ENCODE measurements at regions not wholly inside any gene's neighbourhood (a gene's known extent, or its start where the extent isn't known, plus 50 kb on each side); places are given as distances from the start of the nearest gene placed in this dataset.

DNA sequence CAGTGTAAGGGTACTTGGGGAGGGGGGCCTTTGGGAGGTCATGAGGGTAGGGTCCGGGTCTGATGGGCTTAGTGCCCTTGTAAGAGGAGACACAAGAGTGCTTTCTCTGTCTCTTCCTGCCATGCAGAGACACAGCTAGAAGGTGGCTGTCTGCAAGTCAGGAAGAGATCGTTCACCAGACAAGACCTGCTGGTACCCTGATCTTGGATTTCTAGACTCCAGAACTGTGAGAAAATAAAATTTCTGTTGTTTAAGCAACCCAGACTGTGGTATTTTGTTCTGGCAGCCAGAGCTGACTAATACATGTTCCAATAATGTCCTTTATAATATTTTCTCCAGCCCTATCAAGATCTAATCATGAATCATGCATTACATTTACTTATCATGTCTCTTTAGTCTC, 130.0 kb upstream of the VEPH1 start:
- ATAC-seq = no peak
- TF ChIP-seq SNAI2 (CRISPR knock-in tag; IDR thresholded peaks at IDR 0.05) = no peak
- TF ChIP-seq ISL1 (CRISPR knock-in tag; IDR thresholded peaks at IDR 0.05) = no peak
- TF ChIP-seq, protein P1, sequence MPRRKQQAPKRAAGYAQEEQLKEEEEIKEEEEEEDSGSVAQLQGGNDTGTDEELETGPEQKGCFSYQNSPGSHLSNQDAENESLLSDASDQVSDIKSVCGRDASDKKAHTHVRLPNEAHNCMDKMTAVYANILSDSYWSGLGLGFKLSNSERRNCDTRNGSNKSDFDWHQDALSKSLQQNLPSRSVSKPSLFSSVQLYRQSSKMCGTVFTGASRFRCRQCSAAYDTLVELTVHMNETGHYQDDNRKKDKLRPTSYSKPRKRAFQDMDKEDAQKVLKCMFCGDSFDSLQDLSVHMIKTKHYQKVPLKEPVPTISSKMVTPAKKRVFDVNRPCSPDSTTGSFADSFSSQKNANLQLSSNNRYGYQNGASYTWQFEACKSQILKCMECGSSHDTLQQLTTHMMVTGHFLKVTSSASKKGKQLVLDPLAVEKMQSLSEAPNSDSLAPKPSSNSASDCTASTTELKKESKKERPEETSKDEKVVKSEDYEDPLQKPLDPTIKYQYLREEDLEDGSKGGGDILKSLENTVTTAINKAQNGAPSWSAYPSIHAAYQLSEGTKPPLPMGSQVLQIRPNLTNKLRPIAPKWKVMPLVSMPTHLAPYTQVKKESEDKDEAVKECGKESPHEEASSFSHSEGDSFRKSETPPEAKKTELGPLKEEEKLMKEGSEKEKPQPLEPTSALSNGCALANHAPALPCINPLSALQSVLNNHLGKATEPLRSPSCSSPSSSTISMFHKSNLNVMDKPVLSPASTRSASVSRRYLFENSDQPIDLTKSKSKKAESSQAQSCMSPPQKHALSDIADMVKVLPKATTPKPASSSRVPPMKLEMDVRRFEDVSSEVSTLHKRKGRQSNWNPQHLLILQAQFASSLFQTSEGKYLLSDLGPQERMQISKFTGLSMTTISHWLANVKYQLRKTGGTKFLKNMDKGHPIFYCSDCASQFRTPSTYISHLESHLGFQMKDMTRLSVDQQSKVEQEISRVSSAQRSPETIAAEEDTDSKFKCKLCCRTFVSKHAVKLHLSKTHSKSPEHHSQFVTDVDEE (CRISPR knock-in tag; IDR thresholded peaks at IDR 0.05) = no peak
- no peak for TF ChIP-seq ZFP30 (CRISPR knock-in tag; IDR thresholded peaks at IDR 0.05)
- TF ChIP-seq, protein P2, sequence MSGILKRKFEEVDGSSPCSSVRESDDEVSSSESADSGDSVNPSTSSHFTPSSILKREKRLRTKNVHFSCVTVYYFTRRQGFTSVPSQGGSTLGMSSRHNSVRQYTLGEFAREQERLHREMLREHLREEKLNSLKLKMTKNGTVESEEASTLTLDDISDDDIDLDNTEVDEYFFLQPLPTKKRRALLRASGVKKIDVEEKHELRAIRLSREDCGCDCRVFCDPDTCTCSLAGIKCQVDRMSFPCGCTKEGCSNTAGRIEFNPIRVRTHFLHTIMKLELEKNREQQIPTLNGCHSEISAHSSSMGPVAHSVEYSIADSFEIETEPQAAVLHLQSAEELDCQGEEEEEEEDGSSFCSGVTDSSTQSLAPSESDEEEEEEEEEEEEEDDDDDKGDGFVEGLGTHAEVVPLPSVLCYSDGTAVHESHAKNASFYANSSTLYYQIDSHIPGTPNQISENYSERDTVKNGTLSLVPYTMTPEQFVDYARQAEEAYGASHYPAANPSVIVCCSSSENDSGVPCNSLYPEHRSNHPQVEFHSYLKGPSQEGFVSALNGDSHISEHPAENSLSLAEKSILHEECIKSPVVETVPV (CRISPR knock-in tag; IDR thresholded peaks at IDR 0.05) = no peak
- TF ChIP-seq PPARA (CRISPR knock-in tag; IDR thresholded peaks at IDR 0.05; ENCODE audit: borderline replicate concordance) = no peak
- TF ChIP-seq, protein P3, sequence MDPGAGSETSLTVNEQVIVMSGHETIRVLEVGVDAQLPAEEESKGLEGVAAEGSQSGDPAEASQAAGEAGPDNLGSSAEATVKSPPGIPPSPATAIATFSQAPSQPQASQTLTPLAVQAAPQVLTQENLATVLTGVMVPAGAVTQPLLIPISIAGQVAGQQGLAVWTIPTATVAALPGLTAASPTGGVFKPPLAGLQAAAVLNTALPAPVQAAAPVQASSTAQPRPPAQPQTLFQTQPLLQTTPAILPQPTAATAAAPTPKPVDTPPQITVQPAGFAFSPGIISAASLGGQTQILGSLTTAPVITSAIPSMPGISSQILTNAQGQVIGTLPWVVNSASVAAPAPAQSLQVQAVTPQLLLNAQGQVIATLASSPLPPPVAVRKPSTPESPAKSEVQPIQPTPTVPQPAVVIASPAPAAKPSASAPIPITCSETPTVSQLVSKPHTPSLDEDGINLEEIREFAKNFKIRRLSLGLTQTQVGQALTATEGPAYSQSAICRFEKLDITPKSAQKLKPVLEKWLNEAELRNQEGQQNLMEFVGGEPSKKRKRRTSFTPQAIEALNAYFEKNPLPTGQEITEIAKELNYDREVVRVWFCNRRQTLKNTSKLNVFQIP (CRISPR knock-in tag; IDR thresholded peaks at IDR 0.05; ENCODE audit: borderline replicate concordance, low read depth) = no peak
- TF ChIP-seq TCF4 (CRISPR knock-in tag; IDR thresholded peaks at IDR 0.05; ENCODE audit: borderline replicate concordance) = no peak
- TF ChIP-seq, protein P4, sequence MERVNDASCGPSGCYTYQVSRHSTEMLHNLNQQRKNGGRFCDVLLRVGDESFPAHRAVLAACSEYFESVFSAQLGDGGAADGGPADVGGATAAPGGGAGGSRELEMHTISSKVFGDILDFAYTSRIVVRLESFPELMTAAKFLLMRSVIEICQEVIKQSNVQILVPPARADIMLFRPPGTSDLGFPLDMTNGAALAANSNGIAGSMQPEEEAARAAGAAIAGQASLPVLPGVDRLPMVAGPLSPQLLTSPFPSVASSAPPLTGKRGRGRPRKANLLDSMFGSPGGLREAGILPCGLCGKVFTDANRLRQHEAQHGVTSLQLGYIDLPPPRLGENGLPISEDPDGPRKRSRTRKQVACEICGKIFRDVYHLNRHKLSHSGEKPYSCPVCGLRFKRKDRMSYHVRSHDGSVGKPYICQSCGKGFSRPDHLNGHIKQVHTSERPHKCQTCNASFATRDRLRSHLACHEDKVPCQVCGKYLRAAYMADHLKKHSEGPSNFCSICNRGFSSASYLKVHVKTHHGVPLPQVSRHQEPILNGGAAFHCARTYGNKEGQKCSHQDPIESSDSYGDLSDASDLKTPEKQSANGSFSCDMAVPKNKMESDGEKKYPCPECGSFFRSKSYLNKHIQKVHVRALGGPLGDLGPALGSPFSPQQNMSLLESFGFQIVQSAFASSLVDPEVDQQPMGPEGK (CRISPR knock-in tag; IDR thresholded peaks at IDR 0.05; ENCODE audit: borderline replicate concordance) = no peak
- TF ChIP-seq ZNF70 (CRISPR knock-in tag; IDR thresholded peaks at IDR 0.05) = no peak
- TF ChIP-seq ZNF8 (CRISPR knock-in tag; IDR thresholded peaks at IDR 0.05) = no peak
- no peak for TF ChIP-seq TOX (CRISPR knock-in tag; IDR thresholded peaks at IDR 0.05; ENCODE audit: borderline replicate concordance)
- TF ChIP-seq BACH2 (CRISPR knock-in tag; IDR thresholded peaks at IDR 0.05; ENCODE audit: borderline replicate concordance) = no peak
- no peak for TF ChIP-seq OSR1 (CRISPR knock-in tag; IDR thresholded peaks at IDR 0.05)
- TF ChIP-seq GLIS3 (CRISPR knock-in tag; IDR thresholded peaks at IDR 0.05) = no peak
- TF ChIP-seq ARNTL (CRISPR knock-in tag; IDR thresholded peaks at IDR 0.05; ENCODE audit: borderline replicate concordance, low read depth) = no peak
- no peak for TF ChIP-seq RARB (CRISPR knock-in tag; IDR thresholded peaks at IDR 0.05)
- TF ChIP-seq ZFP3 (CRISPR knock-in tag; IDR thresholded peaks at IDR 0.05) = no peak
- TF ChIP-seq, protein P5, sequence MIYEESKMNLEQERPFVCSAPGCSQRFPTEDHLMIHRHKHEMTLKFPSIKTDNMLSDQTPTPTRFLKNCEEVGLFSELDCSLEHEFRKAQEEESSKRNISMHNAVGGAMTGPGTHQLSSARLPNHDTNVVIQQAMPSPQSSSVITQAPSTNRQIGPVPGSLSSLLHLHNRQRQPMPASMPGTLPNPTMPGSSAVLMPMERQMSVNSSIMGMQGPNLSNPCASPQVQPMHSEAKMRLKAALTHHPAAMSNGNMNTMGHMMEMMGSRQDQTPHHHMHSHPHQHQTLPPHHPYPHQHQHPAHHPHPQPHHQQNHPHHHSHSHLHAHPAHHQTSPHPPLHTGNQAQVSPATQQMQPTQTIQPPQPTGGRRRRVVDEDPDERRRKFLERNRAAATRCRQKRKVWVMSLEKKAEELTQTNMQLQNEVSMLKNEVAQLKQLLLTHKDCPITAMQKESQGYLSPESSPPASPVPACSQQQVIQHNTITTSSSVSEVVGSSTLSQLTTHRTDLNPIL (CRISPR knock-in tag; IDR thresholded peaks at IDR 0.05; ENCODE audit: low read depth) = no peak
- TF ChIP-seq ESRRG (CRISPR knock-in tag; IDR thresholded peaks at IDR 0.05) = no peak

DNA sequence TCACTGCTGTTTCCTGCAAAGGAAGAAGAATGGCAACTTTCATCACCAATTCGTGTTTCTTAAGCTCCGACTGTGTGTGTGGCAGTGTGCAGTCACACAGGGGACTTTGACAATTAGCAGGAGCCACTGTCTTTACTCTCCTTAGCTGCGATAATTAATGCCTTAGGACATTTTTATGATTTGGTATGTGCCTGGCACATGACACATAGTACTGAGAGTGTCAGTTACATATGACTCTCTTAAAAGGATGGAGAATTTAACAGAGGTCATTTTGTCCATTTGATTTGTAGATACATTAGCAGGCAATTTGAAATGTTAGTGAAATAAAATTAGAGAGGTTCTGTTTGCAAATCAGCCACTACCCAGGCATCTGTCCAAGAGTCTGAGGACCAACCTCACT, 128.9 kb upstream of the VEPH1 start:
- ATAC-seq = no peak
- TF ChIP-seq ZNF565 (CRISPR knock-in tag; conservative IDR thresholded peaks at IDR 0.05; ENCODE audit: low read depth) = no peak
- TF ChIP-seq ISL1 (CRISPR knock-in tag; IDR thresholded peaks at IDR 0.05) = peak; percentile 59

DNA sequence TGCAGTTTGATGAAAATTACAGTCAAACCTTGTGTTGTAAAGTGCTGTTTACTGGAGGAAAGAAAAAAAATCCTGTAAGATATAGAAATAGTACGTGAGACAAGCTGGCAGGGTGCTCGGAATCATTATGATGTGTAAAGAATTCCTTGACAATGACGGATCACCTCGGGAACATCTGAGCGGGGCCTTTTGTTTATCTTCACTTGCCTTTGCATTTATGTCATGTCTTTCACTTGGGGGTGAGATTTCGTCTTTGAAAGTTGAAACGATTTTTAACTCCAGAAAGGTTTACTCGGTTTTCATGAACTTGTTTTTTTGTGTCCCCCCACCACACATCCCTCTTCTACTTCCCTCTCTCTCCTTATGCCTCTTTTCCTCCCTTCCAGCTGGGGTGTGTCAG, 128.3 kb upstream of the VEPH1 start:
- no peak for TF ChIP-seq ZNF70 (CRISPR knock-in tag; IDR thresholded peaks at IDR 0.05)
- TF ChIP-seq BACH2 (CRISPR knock-in tag; IDR thresholded peaks at IDR 0.05; ENCODE audit: borderline replicate concordance) = no peak
- no peak for TF ChIP-seq ISL1 (CRISPR knock-in tag; IDR thresholded peaks at IDR 0.05)
- no peak for TF ChIP-seq ZNF565 (CRISPR knock-in tag; conservative IDR thresholded peaks at IDR 0.05; ENCODE audit: low read depth)
- TF ChIP-seq, protein P4 (CRISPR knock-in tag; IDR thresholded peaks at IDR 0.05; ENCODE audit: borderline replicate concordance) = no peak
- TF ChIP-seq, protein P2 (CRISPR knock-in tag; IDR thresholded peaks at IDR 0.05) = no peak
- no peak for TF ChIP-seq CSDC2 (CRISPR knock-in tag; IDR thresholded peaks at IDR 0.05)
- TF ChIP-seq GLIS3 (CRISPR knock-in tag; IDR thresholded peaks at IDR 0.05) = no peak
- TF ChIP-seq ZFP3 (CRISPR knock-in tag; IDR thresholded peaks at IDR 0.05) = no peak
- no peak for TF ChIP-seq ZFP30 (CRISPR knock-in tag; IDR thresholded peaks at IDR 0.05)
- TF ChIP-seq OSR1 (CRISPR knock-in tag; IDR thresholded peaks at IDR 0.05) = no peak
- TF ChIP-seq ZC3H10 (CRISPR knock-in tag; IDR thresholded peaks at IDR 0.05) = no peak
- no peak for TF ChIP-seq TOX (CRISPR knock-in tag; IDR thresholded peaks at IDR 0.05; ENCODE audit: borderline replicate concordance)
- ATAC-seq = no peak
